Sigmoid colon (tissue), 6 donors: ENCODE measurements at regions not wholly inside any gene's neighbourhood (a gene's known extent, or its start where the extent isn't known, plus 50 kb on each side); places are given as distances from the start of the nearest gene placed in this dataset.
"Not testable (repeated sequence)": the region's sequence is repeated elsewhere in the genome, so short reads cannot be mapped to it uniquely, and the experiment has no call there.

ENCODE experiments used
- DNase-seq: peaks from one replicate; pipeline ENCODE4 v3.0.0-alpha.2; 2019
- H3K27ac ChIP-seq, 4 donors: fragments of 200-600 bp; sonication (generic); one replicate each; pipeline ENCODE4 v1.5.1; 2016 to 2019; ENCODE audit warnings: mild to moderate bottlenecking in 1 of 4
- H3K27me3 ChIP-seq, 3 donors: fragments of 200-600 bp; sonication (generic); one replicate each; pipeline ENCODE4 v1.5.1; 2019; ENCODE audit warnings: mild to moderate bottlenecking in 1 of 3
- H3K36me3 ChIP-seq, 4 donors: fragments of 200-600 bp; sonication (generic); one replicate each; pipeline ENCODE4 v1.5.1; 2016 to 2019
- H3K4me1 ChIP-seq, 4 donors: fragments of 200-600 bp; sonication (generic); one replicate each; pipeline ENCODE4 v1.5.1; 2017 to 2019
- H3K4me3 ChIP-seq, 4 donors: fragments of 200-600 bp; sonication (generic); one replicate each; pipeline ENCODE4 v1.5.1; 2017 to 2019; ENCODE audit warnings: mild to moderate bottlenecking in 2 of 4, moderate library complexity in 1 of 4
- H3K9me3 ChIP-seq, 4 donors: fragments of 200-600 bp in 3 of 4; sonication (generic) in 3 of 4; one replicate each; pipeline versions ENCODE4 v1.5.1 to v1.6.1; 2013 to 2019
- EP300 ChIP-seq, 4 donors: sonication (generic); formaldehyde crosslinking; IDR thresholded peaks; one replicate each; pipeline ENCODE4 v1.6.1; 2017; ENCODE audit warnings: antibody characterized with exemption in 4 of 4
- POLR2A ChIP-seq, 2 donors: fragments of 450-650 bp; IDR thresholded peaks; one replicate each; pipeline ENCODE4 v1.6.1; 2016; ENCODE audit warnings: antibody characterized with exemption in 2 of 2, mild to moderate bottlenecking in 2 of 2, moderate library complexity in 2 of 2
- POLR2AphosphoS5 ChIP-seq, 4 donors: sonication (generic); formaldehyde crosslinking; IDR thresholded peaks; one replicate each; pipeline ENCODE4 v1.6.1; 2017; ENCODE audit warnings: antibody characterized with exemption in 4 of 4
- WGBS, 2 donors: extraction: QIAGEN DNeasy Blood & Tissue Kit; methylation state at CpG; one replicate each; pipeline ENCODE4 v1.1.7; 2013; 5-methylcytosine and 5-hydroxymethylcytosine counted together
- intact Hi-C: fragments of 100-400 bp; cut with DNase I; formaldehyde crosslinking; loops from one replicate; pipeline ENCODE4 v1.15.1; 2023
- TF ChIP-seq, protein P1 (sequence below), 4 experiments: fragments of 450-650 bp in 3 of 4; fragments of 200-600 bp in 1 of 4; IDR thresholded peaks; one replicate each; pipeline ENCODE4 v1.5.1; 2016 to 2019; ENCODE audit warnings: antibody characterized with exemption in 4 of 4, mild to moderate bottlenecking in 3 of 4, moderate library complexity in 2 of 4
- donor health status: healthy with polysubstance abuse.
- donor health status: healthy.

DNA sequence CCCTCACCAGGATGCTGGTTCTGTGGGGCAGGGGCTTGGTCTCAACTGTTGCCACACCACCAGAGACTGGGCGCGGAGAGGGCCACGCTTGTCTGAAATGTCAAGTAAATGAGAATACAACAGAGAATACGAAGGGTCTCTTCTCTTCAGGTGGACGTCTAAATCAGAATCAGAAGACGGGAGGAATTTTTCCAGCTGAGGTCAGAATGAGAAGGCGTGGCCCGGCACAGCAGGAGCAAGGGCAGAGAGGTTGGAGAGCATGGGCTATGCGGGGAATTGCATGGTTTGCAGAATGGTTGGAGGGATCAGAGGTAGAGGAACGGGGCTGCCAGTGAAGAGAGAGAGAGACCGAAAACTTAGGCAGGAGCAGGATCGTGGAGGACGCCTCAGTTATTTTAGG is 337.9 kb downstream of the QKI start:
- Histone ChIP-seq H3K27me3 (no peaks in the 10 kb centered on the region), H3K9me3 (no peaks in the 10 kb centered on the region), H3K27ac (no peak overlapping the region), H3K4me3 (no peak overlapping the region), H3K4me1 (no peaks in the 10 kb centered on the region), H3K36me3 (no peaks in the 10 kb centered on the region)
- intact Hi-C loops = no loop called here
- TF ChIP-seq POLR2AphosphoS5 (IDR thresholded peaks at IDR 0.05) (no peak), EP300 (IDR thresholded peaks at IDR 0.05) (no peak), POLR2A (IDR thresholded peaks at IDR 0.05) (no peak)
- TF ChIP-seq, protein P1, sequence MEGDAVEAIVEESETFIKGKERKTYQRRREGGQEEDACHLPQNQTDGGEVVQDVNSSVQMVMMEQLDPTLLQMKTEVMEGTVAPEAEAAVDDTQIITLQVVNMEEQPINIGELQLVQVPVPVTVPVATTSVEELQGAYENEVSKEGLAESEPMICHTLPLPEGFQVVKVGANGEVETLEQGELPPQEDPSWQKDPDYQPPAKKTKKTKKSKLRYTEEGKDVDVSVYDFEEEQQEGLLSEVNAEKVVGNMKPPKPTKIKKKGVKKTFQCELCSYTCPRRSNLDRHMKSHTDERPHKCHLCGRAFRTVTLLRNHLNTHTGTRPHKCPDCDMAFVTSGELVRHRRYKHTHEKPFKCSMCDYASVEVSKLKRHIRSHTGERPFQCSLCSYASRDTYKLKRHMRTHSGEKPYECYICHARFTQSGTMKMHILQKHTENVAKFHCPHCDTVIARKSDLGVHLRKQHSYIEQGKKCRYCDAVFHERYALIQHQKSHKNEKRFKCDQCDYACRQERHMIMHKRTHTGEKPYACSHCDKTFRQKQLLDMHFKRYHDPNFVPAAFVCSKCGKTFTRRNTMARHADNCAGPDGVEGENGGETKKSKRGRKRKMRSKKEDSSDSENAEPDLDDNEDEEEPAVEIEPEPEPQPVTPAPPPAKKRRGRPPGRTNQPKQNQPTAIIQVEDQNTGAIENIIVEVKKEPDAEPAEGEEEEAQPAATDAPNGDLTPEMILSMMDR (IDR thresholded peaks at IDR 0.05) = no peak
- 90 to 93% methylated on average over 13 of the region's 13 CpGs for WGBS, 2 donors
- no peak for DNase-seq

DNA sequence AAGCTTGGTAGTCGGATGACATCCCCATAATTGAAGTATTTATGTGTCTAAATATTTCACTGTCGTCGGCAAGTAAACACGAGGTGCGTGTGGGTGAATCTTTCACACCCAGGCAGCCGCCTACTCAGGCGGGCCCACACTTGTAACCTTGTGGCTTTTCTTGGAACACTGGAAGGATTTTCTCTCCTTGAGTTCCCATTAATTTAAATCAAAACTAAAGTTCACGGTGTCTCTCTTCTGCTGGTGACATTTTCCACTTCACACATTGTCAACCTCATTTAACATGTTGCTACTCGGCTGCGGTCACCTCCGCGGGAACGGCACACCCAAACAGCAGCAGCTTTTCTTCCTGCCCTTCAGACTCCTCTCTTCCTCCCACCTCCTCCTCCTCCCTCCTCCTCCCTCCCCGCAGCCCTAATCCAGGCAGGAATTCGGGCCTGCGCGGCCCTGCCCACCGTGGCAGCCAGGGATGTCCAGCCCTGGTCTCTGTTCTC is 336.6 kb downstream of the QKI start:
- H3K9me3 ChIP-seq = no peaks in the 10 kb centered on the region
- no peaks in the 10 kb centered on the region for H3K27me3 ChIP-seq
- no peak for DNase-seq
- H3K4me3 ChIP-seq = no peak overlapping the region
- H3K36me3 ChIP-seq = no peaks in the 10 kb centered on the region
- H3K27ac ChIP-seq = no peak overlapping the region
- TF ChIP-seq, protein P1 (IDR thresholded peaks at IDR 0.05) = no peak
- TF ChIP-seq EP300 (IDR thresholded peaks at IDR 0.05) (no peak), POLR2AphosphoS5 (IDR thresholded peaks at IDR 0.05) (no peak), POLR2A (IDR thresholded peaks at IDR 0.05) (no peak)
- intact Hi-C loops = no loop called here
- WGBS, 2 donors = 28 to 52% methylated on average over 18 of the region's 18 CpGs
- peaks cover 0 to under 1% (median 0%) of the 10 kb centered on the region in 4 donors for H3K4me1 ChIP-seq

DNA sequence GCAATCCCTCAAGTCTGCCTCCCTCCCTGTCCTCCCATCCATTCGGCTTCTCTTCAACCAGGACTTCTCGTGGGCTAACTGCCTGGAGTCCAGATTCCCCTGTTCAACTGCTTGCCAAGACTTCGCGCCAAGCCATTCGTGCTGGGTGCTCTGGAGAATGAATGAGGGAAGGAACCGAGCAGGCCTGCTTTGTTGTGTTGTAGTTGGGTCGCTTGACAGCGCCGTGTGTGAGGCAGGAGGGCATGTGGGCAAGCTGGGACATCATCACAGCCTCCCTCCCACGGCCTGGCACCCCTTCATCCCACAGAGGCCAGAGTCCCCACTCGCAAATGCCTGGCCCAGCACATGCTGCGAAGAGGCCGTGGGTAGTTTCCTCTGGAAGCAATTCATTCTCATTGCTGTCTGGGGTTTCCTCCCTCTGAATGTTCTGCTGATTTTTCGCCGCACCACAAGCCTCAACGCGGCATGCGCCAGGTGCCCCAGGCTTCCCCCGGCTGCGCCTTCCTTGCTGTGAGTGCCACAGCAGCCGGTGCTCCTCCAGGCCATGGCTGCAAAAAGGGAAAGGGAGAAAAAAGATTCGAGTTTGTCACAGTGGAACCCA is 336.0 kb downstream of the QKI start:
- 55 to 74% methylated on average over 22 of the region's 22 CpGs for WGBS, 2 donors
- Histone ChIP-seq H3K27me3 (no peaks in the 10 kb centered on the region), H3K9me3 (no peaks in the 10 kb centered on the region), H3K36me3 (no peaks in the 10 kb centered on the region), H3K27ac (no peak overlapping the region), H3K4me1 (peaks cover 0 to 6% (median 2%) of the 10 kb centered on the region in 4 donors), H3K4me3 (no peak overlapping the region)
- no peak for DNase-seq
- TF ChIP-seq, protein P1 (IDR thresholded peaks at IDR 0.05) = no peak
- TF ChIP-seq EP300 (IDR thresholded peaks at IDR 0.05) (no peak), POLR2A (IDR thresholded peaks at IDR 0.05) (no peak), POLR2AphosphoS5 (IDR thresholded peaks at IDR 0.05) (no peak)
- intact Hi-C loops = no loop called here

DNA sequence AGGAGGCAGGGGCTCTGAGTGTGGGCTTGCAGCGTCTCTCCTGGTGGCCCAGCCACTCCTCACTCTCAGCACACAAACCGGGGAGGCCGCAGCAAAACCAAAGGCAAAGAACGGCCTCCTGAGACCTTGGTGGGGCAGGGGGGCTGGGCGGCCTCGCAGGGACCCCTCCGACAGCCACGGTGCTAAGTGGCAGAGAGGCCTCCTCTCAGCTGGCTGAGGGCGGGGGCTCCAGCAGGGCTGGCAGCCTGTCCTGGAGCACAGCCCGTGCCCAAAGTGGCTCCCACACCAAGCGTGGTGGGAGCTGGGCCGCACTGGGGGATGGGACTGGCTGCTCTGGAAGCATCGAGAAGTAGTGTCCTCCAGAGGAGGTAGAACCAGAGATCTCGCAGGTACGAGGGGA is 334.4 kb downstream of the QKI start:
- Histone ChIP-seq H3K27ac (no peak overlapping the region), H3K36me3 (no peaks in the 10 kb centered on the region), H3K27me3 (no peaks in the 10 kb centered on the region), H3K4me3 (no peak overlapping the region), H3K4me1 (peaks cover 0 to 9% (median 2%) of the 10 kb centered on the region in 4 donors), H3K9me3 (no peaks in the 10 kb centered on the region)
- DNase-seq = no peak
- TF ChIP-seq POLR2A (IDR thresholded peaks at IDR 0.05) (no peak), EP300 (IDR thresholded peaks at IDR 0.05) (no peak), POLR2AphosphoS5 (IDR thresholded peaks at IDR 0.05) (no peak)
- TF ChIP-seq, protein P1 (IDR thresholded peaks at IDR 0.05) = no peak
- intact Hi-C loops = no loop called here
- 83 to 87% methylated on average over 15 of the region's 15 CpGs for WGBS, 2 donors

DNA sequence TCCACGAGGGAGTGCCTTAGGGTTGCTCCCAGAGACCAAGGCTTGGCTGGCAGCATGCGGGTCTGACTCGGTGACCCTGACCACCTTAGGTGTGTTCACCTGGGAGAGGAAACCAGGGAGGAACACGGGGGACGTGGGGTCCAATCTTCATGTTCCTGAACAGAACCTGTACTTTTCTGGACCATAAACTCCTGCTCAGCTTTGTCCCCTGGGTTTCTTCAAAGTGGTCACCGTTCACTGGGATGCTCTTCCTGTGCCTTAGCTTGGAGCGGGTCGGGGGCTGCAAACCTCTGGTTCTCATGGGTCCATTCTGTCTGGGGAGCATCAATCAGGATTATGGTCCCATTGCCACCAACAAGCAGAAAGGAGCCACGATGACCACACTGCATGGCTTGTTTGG is 333.5 kb downstream of the QKI start:
- Histone ChIP-seq H3K4me1 (peaks cover 0 to 9% (median 2%) of the 10 kb centered on the region in 4 donors), H3K27ac (no peak overlapping the region), H3K27me3 (no peaks in the 10 kb centered on the region), H3K36me3 (no peaks in the 10 kb centered on the region), H3K9me3 (no peaks in the 10 kb centered on the region), H3K4me3 (no peak overlapping the region)
- WGBS, 2 donors = 81 to 90% methylated on average over 9 of the region's 9 CpGs
- TF ChIP-seq POLR2A (IDR thresholded peaks at IDR 0.05) = no peak
- no peak for TF ChIP-seq POLR2AphosphoS5 (IDR thresholded peaks at IDR 0.05)
- TF ChIP-seq EP300 (IDR thresholded peaks at IDR 0.05) = no peak
- TF ChIP-seq, protein P1 (IDR thresholded peaks at IDR 0.05) = no peak
- DNase-seq = no peak
- intact Hi-C loops = no loop called here

DNA sequence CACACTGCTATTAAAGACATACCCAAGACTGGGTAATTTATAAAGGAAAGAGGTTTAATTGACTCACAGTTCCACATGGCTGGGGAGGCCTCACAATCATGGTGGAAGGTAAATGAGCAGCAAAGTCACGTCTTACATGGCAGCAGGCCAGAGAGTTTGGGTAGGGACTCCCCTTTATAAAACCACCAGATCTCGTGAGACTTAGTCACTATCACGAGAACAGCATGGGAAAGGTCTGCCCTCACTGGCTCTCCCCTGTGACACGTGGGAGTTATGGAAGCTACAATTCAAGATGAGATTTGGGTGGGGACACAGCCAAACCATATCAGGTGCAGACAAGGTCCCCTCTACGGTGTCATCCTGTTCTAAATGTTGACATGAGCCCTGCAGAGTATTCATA is 332.5 kb downstream of the QKI start:
- H3K4me3 ChIP-seq, H3K27me3 ChIP-seq, H3K4me1 ChIP-seq, DNase-seq, H3K27ac ChIP-seq, H3K36me3 ChIP-seq, H3K9me3 ChIP-seq, intact Hi-C loops: not testable (repeated sequence)
- WGBS, 2 donors = 65 to 78% methylated on average over 5 of the region's 5 CpGs
